IMR-90 (cell line): ENCODE measurements at regions not wholly inside any gene's neighbourhood (a gene's known extent, or its start where the extent isn't known, plus 50 kb on each side); places are given as distances from the start of the nearest gene placed in this dataset.

Experiments
- ATAC-seq: fragments of 200-7000 bp; cut with Tn5 transposase; 2 replicates; pipeline ENCODE4 v1.9.1; 2020; ENCODE audit warnings: low read depth, mild to moderate bottlenecking, moderate library complexity
- BruUV-seq: library from RNA; stranded (reverse); fragments of 400-500 nt; replicated peaks from 2 replicates; lab custom pipeline; 2021; lab: Mats Ljungman, UMichigan
- CTCF ChIA-PET: fragments of 300-600 bp; formaldehyde crosslinking; extraction: SDS; loops from one replicate; lab custom pipeline; 2021; ENCODE audit warnings: antibody characterized with exemption; lab: Yijun Ruan, JAX
- POLR2A ChIA-PET: fragments of 300-600 bp; sonication (Branson Sonifier 250); formaldehyde crosslinking; loops from one replicate; lab custom pipeline; 2022; ENCODE audit warnings: antibody characterized with exemption; ENCODE audit not compliant: unreplicated experiment; lab: Charles Lee
- DNase-seq: peaks from one replicate; pipeline ENCODE4 v3.0.0; 2013
- H2AFZ ChIP-seq: replicated peaks from 2 replicates; pipeline ENCODE3; 2013; ENCODE audit warnings: low read length, mild to moderate bottlenecking; ENCODE audit not compliant: poor library complexity
- H2AK5ac ChIP-seq: 2 replicates; pipeline ENCODE4 v1.6.1; 2013; ENCODE audit warnings: low read depth, low read length, inconsistent platforms
- H2AK9ac ChIP-seq: replicated peaks from 2 replicates; pipeline ENCODE3; 2013; ENCODE audit warnings: mild to moderate bottlenecking, low read depth, low read length, moderate library complexity; ENCODE audit not compliant: poor library complexity
- H2BK120ac ChIP-seq: 2 replicates; pipeline ENCODE4 v1.6.1; 2013; ENCODE audit warnings: low read depth, low read length, inconsistent platforms
- H2BK15ac ChIP-seq: 3 replicates; pipeline ENCODE4 v1.6.1; 2013; ENCODE audit warnings: low read depth, low read length, inconsistent platforms
- H2BK20ac ChIP-seq: 2 replicates; pipeline ENCODE4 v1.6.1; 2013; ENCODE audit warnings: low read depth, mild to moderate bottlenecking, inconsistent platforms, low read length, moderate library complexity
- H2BK5ac ChIP-seq: 2 replicates; pipeline ENCODE4 v1.6.1; 2013; ENCODE audit warnings: mild to moderate bottlenecking, low read depth, low read length, inconsistent platforms; ENCODE audit not compliant: poor library complexity, severe bottlenecking
- H3K14ac ChIP-seq: replicated peaks from 2 replicates; pipeline ENCODE4 v1.6.1; 2013; ENCODE audit warnings: low read depth, low read length, inconsistent platforms
- H3K18ac ChIP-seq: 2 replicates; pipeline ENCODE4 v1.6.1; 2013; ENCODE audit warnings: low read depth, low read length, control low read depth
- H3K23ac ChIP-seq: 2 replicates; pipeline ENCODE4 v1.6.1; 2013; ENCODE audit warnings: low read depth, low read length, inconsistent platforms
- H3K27ac ChIP-seq: 2 replicates; pipeline ENCODE4 v1.5.1; 2013; ENCODE audit warnings: mild to moderate bottlenecking, control low read depth, low read length; ENCODE audit not compliant: insufficient read depth
- H3K27me3 ChIP-seq: 2 replicates; pipeline ENCODE4 v1.6.1; 2013; ENCODE audit warnings: low read length; ENCODE audit not compliant: control insufficient read depth, insufficient read depth
- H3K36me3 ChIP-seq: 2 replicates; pipeline ENCODE4 v1.6.1; 2013; ENCODE audit warnings: low read length, mixed read lengths; ENCODE audit not compliant: control insufficient read depth, insufficient read depth
- H3K4ac ChIP-seq: 2 replicates; pipeline ENCODE4 v1.6.1; 2013; ENCODE audit warnings: low read depth, low read length, inconsistent platforms
- H3K4me1 ChIP-seq: 2 replicates; pipeline ENCODE4 v1.6.1; 2013; ENCODE audit warnings: low read length, mixed read lengths; ENCODE audit not compliant: control insufficient read depth, insufficient read depth
- H3K4me2 ChIP-seq: 2 replicates; pipeline ENCODE4 v1.6.1; 2013; ENCODE audit warnings: low read depth, mild to moderate bottlenecking, control low read depth, low read length, moderate library complexity
- H3K4me3 ChIP-seq: 2 replicates; pipeline ENCODE4 v1.5.1; 2013; ENCODE audit warnings: low read depth, mild to moderate bottlenecking, control low read depth, low read length, moderate library complexity; ENCODE audit not compliant: insufficient read depth
- H3K56ac ChIP-seq: 2 replicates; pipeline ENCODE4 v1.6.1; 2013; ENCODE audit warnings: low read length, inconsistent platforms; ENCODE audit not compliant: insufficient read depth; ENCODE audit errors: extremely low read depth
- H3K79me1 ChIP-seq, 2 experiments: 2 replicates each; pipeline ENCODE4 v1.6.1; 2013; ENCODE audit warnings: low read length in 2 of 2, inconsistent platforms in 1 of 2, low read depth in 1 of 2
- H3K9ac ChIP-seq: 2 replicates; pipeline ENCODE4 v1.6.1; 2013; ENCODE audit warnings: low read depth, low read length, control low read depth
- H3K9me1 ChIP-seq: 2 replicates; pipeline ENCODE4 v1.6.1; 2013; ENCODE audit warnings: low read length, inconsistent platforms; ENCODE audit not compliant: insufficient read depth
- H3K9me3 ChIP-seq: 2 replicates; pipeline ENCODE4 v1.6.1; 2013; ENCODE audit warnings: low read length; ENCODE audit not compliant: control insufficient read depth, insufficient read depth
- H4K20me1 ChIP-seq: 2 replicates; pipeline ENCODE4 v1.6.1; 2013; ENCODE audit warnings: low read length, inconsistent platforms; ENCODE audit not compliant: insufficient read depth
- H4K5ac ChIP-seq: 2 replicates; pipeline ENCODE4 v1.6.1; 2013; ENCODE audit warnings: mild to moderate bottlenecking, low read depth, low read length, control low read depth
- H4K8ac ChIP-seq, 2 experiments: 2 replicates each; pipeline ENCODE4 v1.6.1; 2013; ENCODE audit warnings: low read depth in 2 of 2, low read length in 2 of 2, control low read depth in 1 of 2, inconsistent platforms in 1 of 2
- H4K91ac ChIP-seq: 2 replicates; pipeline ENCODE4 v1.6.1; 2013; ENCODE audit warnings: low read depth, low read length, inconsistent platforms; ENCODE audit not compliant: insufficient read depth
- BHLHE40 ChIP-seq: fragments of 150-350 bp; IDR thresholded peaks from 2 replicates; pipeline ENCODE4 v1.6.1; 2016; ENCODE audit warnings: mild to moderate bottlenecking, low read depth, low read length
- CEBPB ChIP-seq: IDR thresholded peaks from 2 replicates; pipeline ENCODE4 v1.6.1; 2012; ENCODE audit warnings: low read depth, low read length, improper control_type of control experiment
- CHD1 ChIP-seq: IDR thresholded peaks from 2 replicates; pipeline ENCODE4 v1.6.1; 2012; ENCODE audit warnings: low read depth, low read length, improper control_type of control experiment
- CTCF ChIP-seq: conservative IDR thresholded peaks from 2 replicates; pipeline ENCODE4 v1.5.1; 2012; ENCODE audit warnings: mild to moderate bottlenecking, low read depth, low read length, improper control_type of control experiment
- FOS ChIP-seq: fragments of 150-350 bp; IDR thresholded peaks from 2 replicates; pipeline ENCODE4 v1.6.1; 2016; ENCODE audit warnings: low read depth, low read length
- MAFK ChIP-seq: IDR thresholded peaks from 2 replicates; pipeline ENCODE4 v1.6.1; 2012; ENCODE audit warnings: low read depth, low read length, improper control_type of control experiment
- MAZ ChIP-seq: IDR thresholded peaks from 2 replicates; pipeline ENCODE4 v1.6.1; 2012; ENCODE audit warnings: low read depth, mild to moderate bottlenecking, low read length, improper control_type of control experiment, moderate library complexity, borderline replicate concordance
- MXI1 ChIP-seq: IDR thresholded peaks from 2 replicates; pipeline ENCODE4 v1.6.1; 2012; ENCODE audit warnings: low read depth, mild to moderate bottlenecking, low read length, moderate library complexity, borderline replicate concordance
- NFE2L2 ChIP-seq: fragments of 150-350 bp; IDR thresholded peaks from 2 replicates; pipeline ENCODE4 v1.6.1; 2016; ENCODE audit warnings: low read depth, mild to moderate bottlenecking, low read length
- POLR2A ChIP-seq: IDR thresholded peaks from 2 replicates; pipeline ENCODE4 v1.6.1; 2012; ENCODE audit warnings: mild to moderate bottlenecking, low read depth, low read length
- RAD21 ChIP-seq: IDR thresholded peaks from 2 replicates; pipeline ENCODE4 v1.6.1; 2012; ENCODE audit warnings: low read length, improper control_type of control experiment
- RFX5 ChIP-seq: IDR thresholded peaks from 2 replicates; pipeline ENCODE4 v1.8.0; 2012; ENCODE audit warnings: low read depth, mild to moderate bottlenecking, low read length, moderate library complexity
- SMC3 ChIP-seq: fragments of 150-350 bp; IDR thresholded peaks from 2 replicates; pipeline ENCODE4 v1.6.1; 2016; ENCODE audit warnings: low read depth, mild to moderate bottlenecking, antibody characterized with exemption, low read length, moderate library complexity
- USF2 ChIP-seq: fragments of 150-350 bp; IDR thresholded peaks from 2 replicates; pipeline ENCODE4 v1.6.1; 2017; ENCODE audit warnings: mild to moderate bottlenecking, antibody characterized with exemption, low read length, low read depth
- WGBS, 2 experiments: methylation state at CpG; one replicate each; pipeline versions ENCODE4 v1.1.5 to v1.1.7; 2013; ENCODE audit warnings: missing lambda C conversion rate in 2 of 2; ENCODE audit not compliant: insufficient read length in 1 of 2; ENCODE audit errors: extremely low coverage in 2 of 2; 5-methylcytosine and 5-hydroxymethylcytosine counted together
- dilution Hi-C: fragments of 300-500 bp; cut with HindIII; formaldehyde crosslinking; loops from one replicate; pipeline ENCODE4 v1.14.3; 2018; ENCODE audit warnings: low sequenced_read_pairs; ENCODE audit not compliant: unreplicated experiment
- in situ Hi-C: fragments of 300-500 bp; cut with MboI; formaldehyde crosslinking; loops from 3 replicates; pipeline ENCODE4 v1.14.3; 2019; ENCODE audit warnings: low sequenced_read_pairs, inconsistent platforms, mixed read lengths
- intact Hi-C: fragments of 100-400 bp; cut with micrococcal nuclease; formaldehyde crosslinking; loops from 2 replicates; pipeline ENCODE4 v1.10.0; 2022
- TF ChIP-seq, protein P1 (sequence below): fragments of 150-350 bp; IDR thresholded peaks from 2 replicates; pipeline ENCODE4 v1.6.1; 2016; ENCODE audit warnings: low read depth, mild to moderate bottlenecking, low read length, moderate library complexity, borderline replicate concordance

- CTCF ChIA-PET: interaction anchor here (0.5 kb wide), 1 partner anchor 244 kb away, joined by 3 read pairs; no protein-coding TSS in a partner anchor
- no CpG with 5 or more reads among the region's 2 CpGs for WGBS, 2 experiments
These were observed 90.0 kb upstream of the HES1 start for GRCh38 chr3:194045919-194046318.

More at GRCh38 chr3:194045919-194046318, 90.0 kb upstream of the HES1 start:
- no peaks in the 10 kb centered on the region for H3K4me1 ChIP-seq
- no peak overlapping the region for H3K23ac ChIP-seq
- H2BK15ac ChIP-seq: no peak overlapping the region
- ATAC-seq: no peak
- H2BK5ac ChIP-seq: no peak overlapping the region
- no peak overlapping the region for H4K5ac ChIP-seq
- no peak overlapping the region for H3K9ac ChIP-seq
- dilution Hi-C loops: no loop called here
- H3K4me2 ChIP-seq: no peak overlapping the region
- H2BK120ac ChIP-seq: no peak overlapping the region
- no peak overlapping the region for H2AFZ ChIP-seq
- no peak for DNase-seq
- no peak overlapping the region for H2AK9ac ChIP-seq
- peaks cover 6% of the 10 kb centered on the region for H3K9me3 ChIP-seq
- no peaks in the 10 kb centered on the region for H4K20me1 ChIP-seq
- H4K8ac ChIP-seq: no peak overlapping the region
- peaks cover 9% of the 10 kb centered on the region for H3K27me3 ChIP-seq
- no peak overlapping the region for H3K4ac ChIP-seq
- TF ChIP-seq, protein P1, sequence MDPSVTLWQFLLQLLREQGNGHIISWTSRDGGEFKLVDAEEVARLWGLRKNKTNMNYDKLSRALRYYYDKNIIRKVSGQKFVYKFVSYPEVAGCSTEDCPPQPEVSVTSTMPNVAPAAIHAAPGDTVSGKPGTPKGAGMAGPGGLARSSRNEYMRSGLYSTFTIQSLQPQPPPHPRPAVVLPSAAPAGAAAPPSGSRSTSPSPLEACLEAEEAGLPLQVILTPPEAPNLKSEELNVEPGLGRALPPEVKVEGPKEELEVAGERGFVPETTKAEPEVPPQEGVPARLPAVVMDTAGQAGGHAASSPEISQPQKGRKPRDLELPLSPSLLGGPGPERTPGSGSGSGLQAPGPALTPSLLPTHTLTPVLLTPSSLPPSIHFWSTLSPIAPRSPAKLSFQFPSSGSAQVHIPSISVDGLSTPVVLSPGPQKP: no peak
- no peak for TF ChIP-seq MAFK
- no peak for TF ChIP-seq CHD1
- no peak for TF ChIP-seq MXI1
- no peak for TF ChIP-seq POLR2A
- TF ChIP-seq CEBPB: no peak
- no peak for TF ChIP-seq USF2
- TF ChIP-seq NFE2L2: no peak
- TF ChIP-seq RAD21: no peak
- TF ChIP-seq SMC3: no peak
- TF ChIP-seq FOS: no peak
- TF ChIP-seq RFX5: no peak
- no peak for TF ChIP-seq MAZ
- no peak for TF ChIP-seq CTCF
- no peak for TF ChIP-seq BHLHE40
- H2AK5ac ChIP-seq: no peak overlapping the region
- H3K56ac ChIP-seq: no peak overlapping the region
- H4K91ac ChIP-seq: no peak overlapping the region
- no peak overlapping the region for H3K18ac ChIP-seq
- H3K36me3 ChIP-seq: no peaks in the 10 kb centered on the region
- in situ Hi-C loops: no loop called here
- POLR2A ChIA-PET: no interaction called here
- no peaks in the 10 kb centered on the region for H3K9me1 ChIP-seq
- no peak overlapping the region for H2BK20ac ChIP-seq
- H3K4me3 ChIP-seq: no peak overlapping the region
- H3K79me1 ChIP-seq: no peaks in the 10 kb centered on the region
- H3K27ac ChIP-seq: no peak overlapping the region
- no peak overlapping the region for H3K14ac ChIP-seq
- intact Hi-C loops: no loop called here
- BruUV-seq: no TSS peak
